Muscle layer of colon (tissue), 2 donors: ENCODE measurements at regions not wholly inside any gene's neighbourhood (a gene's known extent, or its start where the extent isn't known, plus 50 kb on each side); places are given as distances from the start of the nearest gene placed in this dataset.

Experiments used
- H3K27ac ChIP-seq: one replicate; pipeline ENCODE4 v1.7.0; 2013; ENCODE audit warnings: low read depth, mild to moderate bottlenecking, low read length, moderate library complexity
- H3K27me3 ChIP-seq, 2 donors: one replicate each; pipeline ENCODE4 v1.7.0; 2013; ENCODE audit warnings: low read length in 2 of 2, mild to moderate bottlenecking in 2 of 2; ENCODE audit not compliant: insufficient read depth in 2 of 2, control insufficient read depth in 1 of 2
- H3K36me3 ChIP-seq: one replicate; pipeline ENCODE4 v1.7.0; 2013; ENCODE audit warnings: mild to moderate bottlenecking, low read length; ENCODE audit not compliant: insufficient read depth
- H3K4me1 ChIP-seq: one replicate; pipeline ENCODE4 v1.7.0; 2013; ENCODE audit warnings: mild to moderate bottlenecking, low read length; ENCODE audit not compliant: insufficient read depth
- H3K4me3 ChIP-seq, 2 donors: one replicate each; pipeline ENCODE4 v1.7.0; 2013; ENCODE audit warnings: low read length in 2 of 2, low read depth in 1 of 2, mild to moderate bottlenecking in 1 of 2, moderate library complexity in 1 of 2
- H3K9ac ChIP-seq: one replicate; pipeline ENCODE4 v1.7.0; 2013; ENCODE audit warnings: low read length
- H3K9me3 ChIP-seq: one replicate; pipeline ENCODE4 v1.7.0; 2013; ENCODE audit warnings: mild to moderate bottlenecking, low read length
- donor health status: abdominal sarcoma.
- donor health status: Adenocarcinoma of cecum.

GRCh38 chr20:51196991-51197651, 174.2 kb upstream of the KCNG1 start:
- Histone ChIP-seq H3K36me3 (no peaks in the 10 kb centered on the region), H3K27me3 (peaks cover 0 to 5% of the 10 kb centered on the region in 2 donors), H3K27ac (no peak overlapping the region), H3K4me3 (no peak overlapping the region), H3K4me1 (no peaks in the 10 kb centered on the region), H3K9ac (no peak overlapping the region), H3K9me3 (no peaks in the 10 kb centered on the region)

- H3K4me3 ChIP-seq = no peak overlapping the region
- H3K27ac ChIP-seq = no peak overlapping the region
- H3K4me1 ChIP-seq = no peaks in the 10 kb centered on the region
- H3K9ac ChIP-seq = no peak overlapping the region
- H3K9me3 ChIP-seq = no peaks in the 10 kb centered on the region
- H3K36me3 ChIP-seq = no peaks in the 10 kb centered on the region
- H3K27me3 ChIP-seq = peaks cover 0 to 5% of the 10 kb centered on the region in 2 donors
These were observed 173.1 kb upstream of the KCNG1 start for GRCh38 chr20:51195990-51196389.

- Histone ChIP-seq H3K36me3 (no peaks in the 10 kb centered on the region), H3K27me3 (peaks cover 0 to 5% of the 10 kb centered on the region in 2 donors), H3K4me1 (no peaks in the 10 kb centered on the region), H3K9me3 (no peaks in the 10 kb centered on the region), H3K9ac (no peak overlapping the region), H3K4me3 (no peak overlapping the region), H3K27ac (no peak overlapping the region)
These were observed 172.6 kb upstream of the KCNG1 start for GRCh38 chr20:51195419-51195901.

GRCh38 chr20:51193066-51193772, 170.3 kb upstream of the KCNG1 start:
- H3K9ac ChIP-seq = no peak overlapping the region
- peaks cover 0 to 8% of the 10 kb centered on the region in 2 donors for H3K27me3 ChIP-seq

GRCh38 chr20:51190783-51191180, 167.9 kb upstream of the KCNG1 start:
- no peaks in the 10 kb centered on the region for H3K4me1 ChIP-seq
- peaks cover 5 to 7% of the 10 kb centered on the region in 2 donors for H3K27me3 ChIP-seq
- H3K4me3 ChIP-seq = no peak overlapping the region

More at GRCh38 chr20:51193066-51193772, 170.3 kb upstream of the KCNG1 start:
- H3K9me3 ChIP-seq = no peaks in the 10 kb centered on the region
- H3K4me3 ChIP-seq = no peak overlapping the region
- H3K4me1 ChIP-seq = no peaks in the 10 kb centered on the region
- no peak overlapping the region for H3K27ac ChIP-seq
- no peaks in the 10 kb centered on the region for H3K36me3 ChIP-seq

GRCh38 chr20:51189814-51190782, 167.2 kb upstream of the KCNG1 start:
- H3K27ac ChIP-seq = no peak overlapping the region
- no peaks in the 10 kb centered on the region for H3K36me3 ChIP-seq
- H3K27me3 ChIP-seq = peaks cover 5% of the 10 kb centered on the region in 2 donors
- H3K4me1 ChIP-seq = no peaks in the 10 kb centered on the region
- no peaks in the 10 kb centered on the region for H3K9me3 ChIP-seq
- no peak overlapping the region for H3K4me3 ChIP-seq
- H3K9ac ChIP-seq = no peak overlapping the region

More at GRCh38 chr20:51190783-51191180, 167.9 kb upstream of the KCNG1 start:
- H3K36me3 ChIP-seq = no peaks in the 10 kb centered on the region
- H3K9me3 ChIP-seq = no peaks in the 10 kb centered on the region
- H3K27ac ChIP-seq = no peak overlapping the region
- H3K9ac ChIP-seq = no peak overlapping the region

GRCh38 chr20:51188941-51189340, 166.0 kb upstream of the KCNG1 start:
- H3K27me3 ChIP-seq = peaks cover 5% of the 10 kb centered on the region in 2 donors
- H3K27ac ChIP-seq = no peak overlapping the region
- H3K36me3 ChIP-seq = no peaks in the 10 kb centered on the region
- no peaks in the 10 kb centered on the region for H3K9me3 ChIP-seq
- no peaks in the 10 kb centered on the region for H3K4me1 ChIP-seq
- H3K4me3 ChIP-seq = no peak overlapping the region
- no peak overlapping the region for H3K9ac ChIP-seq

- H3K9me3 ChIP-seq = no peaks in the 10 kb centered on the region
- H3K27me3 ChIP-seq = peaks cover 5% of the 10 kb centered on the region in 2 donors
- no peaks in the 10 kb centered on the region for H3K36me3 ChIP-seq
- no peaks in the 10 kb centered on the region for H3K4me1 ChIP-seq
- H3K27ac ChIP-seq = no peak overlapping the region
- no peak overlapping the region for H3K4me3 ChIP-seq
- no peak overlapping the region for H3K9ac ChIP-seq
These were observed 164.4 kb upstream of the KCNG1 start for GRCh38 chr20:51187261-51187660.

- no peaks in the 10 kb centered on the region for H3K4me1 ChIP-seq
- no peak overlapping the region for H3K4me3 ChIP-seq
- H3K36me3 ChIP-seq = no peaks in the 10 kb centered on the region
- no peaks in the 10 kb centered on the region for H3K9me3 ChIP-seq
- no peak overlapping the region for H3K9ac ChIP-seq
- H3K27ac ChIP-seq = no peak overlapping the region
- H3K27me3 ChIP-seq = peaks cover 5% of the 10 kb centered on the region in 2 donors
These were observed 163.0 kb upstream of the KCNG1 start for GRCh38 chr20:51185861-51186260.

GRCh38 chr20:51185277-51185676, 162.4 kb upstream of the KCNG1 start:
- Histone ChIP-seq H3K27ac (no peak overlapping the region), H3K27me3 (peaks cover 5% of the 10 kb centered on the region in 2 donors), H3K9me3 (no peaks in the 10 kb centered on the region), H3K4me3 (no peak overlapping the region), H3K9ac (no peak overlapping the region), H3K4me1 (no peaks in the 10 kb centered on the region), H3K36me3 (no peaks in the 10 kb centered on the region)

- no peak overlapping the region for H3K4me3 ChIP-seq
- no peaks in the 10 kb centered on the region for H3K9me3 ChIP-seq
- no peaks in the 10 kb centered on the region for H3K36me3 ChIP-seq
These were observed 161.4 kb upstream of the KCNG1 start for GRCh38 chr20:51184289-51184688.

More at GRCh38 chr20:51184289-51184688, 161.4 kb upstream of the KCNG1 start:
- H3K27me3 ChIP-seq = peaks cover 5% of the 10 kb centered on the region in 2 donors
- H3K4me1 ChIP-seq = no peaks in the 10 kb centered on the region
- H3K9ac ChIP-seq = no peak overlapping the region
- H3K27ac ChIP-seq = no peak overlapping the region
